ENCODE measurements at regions not wholly inside any gene's neighbourhood (a gene's known extent, or its start where the extent isn't known, plus 50 kb on each side); places are given as distances from the start of the nearest gene placed in this dataset.

DNA sequence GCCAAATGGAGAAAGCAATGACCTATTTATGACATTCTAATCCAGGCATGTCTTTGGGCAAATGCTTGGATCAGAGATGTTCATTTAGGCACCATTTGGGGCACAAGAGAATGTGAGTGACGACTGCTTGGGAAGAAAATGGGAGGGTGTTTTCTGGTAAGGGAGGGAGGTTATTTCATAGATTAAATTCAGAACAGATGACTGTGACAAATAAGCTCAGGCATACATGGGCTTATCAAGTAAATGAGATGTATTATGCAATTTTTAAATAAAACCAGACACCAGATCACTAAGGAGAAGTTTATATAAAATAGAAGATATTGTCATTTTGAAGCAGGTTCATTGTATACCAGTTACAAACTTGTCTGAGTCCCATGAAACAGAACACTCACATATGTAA lies 71.4 kb upstream of the UGT8 start:
- DNase-seq (ENCODE audit: low read depth in 2 of 2): no peak

DNA sequence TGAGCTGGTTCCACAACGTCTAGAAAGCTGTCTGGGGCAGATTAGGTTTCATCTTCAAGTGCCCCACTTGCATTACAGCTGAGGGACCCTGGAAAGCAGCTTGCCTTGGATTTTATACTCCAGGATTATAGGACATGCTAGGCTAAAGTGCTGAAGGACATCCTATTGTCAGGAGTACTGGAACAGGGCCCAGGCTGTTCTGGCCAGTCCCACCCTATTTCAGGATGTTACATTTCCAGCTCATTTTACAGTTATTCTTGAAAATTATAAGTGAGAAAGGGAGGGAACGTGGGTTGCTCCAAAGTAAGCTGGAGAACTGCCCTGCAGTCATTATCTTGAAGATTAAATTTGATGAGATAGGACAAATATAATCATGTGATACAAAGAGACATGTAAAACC lies 71.0 kb upstream of the UGT8 start:
- no peak for DNase-seq (ENCODE audit: low read depth in 2 of 2)

DNA sequence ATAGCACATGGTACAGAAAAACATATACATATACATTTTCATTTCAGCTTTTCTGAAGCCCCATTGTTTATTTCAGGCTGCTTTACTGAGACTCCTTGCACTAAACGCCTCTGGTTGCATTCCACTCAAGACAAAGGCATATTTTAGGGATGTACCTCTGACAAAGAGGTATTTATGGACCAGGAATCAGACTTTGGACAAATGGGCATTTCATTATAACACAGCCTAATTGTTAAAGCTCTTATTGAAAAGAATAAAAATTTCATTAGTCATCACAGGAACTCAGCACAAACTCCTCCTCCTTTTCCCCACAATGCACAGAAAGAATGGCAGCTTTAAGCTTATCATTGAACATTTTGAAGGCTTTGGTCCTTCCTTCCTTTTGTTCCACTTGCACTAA lies 62.9 kb upstream of the UGT8 start:
- DNase-seq (ENCODE audit: low read depth in 2 of 2): no peak

DNA sequence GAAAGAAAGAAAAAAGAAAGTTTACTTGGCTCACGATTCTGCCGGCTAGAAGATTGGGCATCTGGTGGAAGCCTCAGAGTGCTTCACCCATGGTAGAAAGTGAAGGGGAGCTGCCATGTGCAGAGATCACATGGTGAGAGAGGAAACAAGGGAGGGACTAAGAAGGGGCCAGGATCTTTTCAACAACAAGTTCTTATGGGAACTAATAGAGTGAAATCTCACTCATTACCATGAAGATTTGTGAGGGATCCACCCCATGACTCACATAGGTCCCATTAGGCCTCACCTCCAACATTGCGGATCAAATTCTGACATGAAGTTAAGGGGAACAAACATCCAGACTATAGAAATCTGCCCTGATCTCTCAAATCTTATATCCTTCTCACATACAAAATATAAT lies 61.3 kb upstream of the UGT8 start:
- no peak for DNase-seq (ENCODE audit: low read depth in 2 of 2)

DNA sequence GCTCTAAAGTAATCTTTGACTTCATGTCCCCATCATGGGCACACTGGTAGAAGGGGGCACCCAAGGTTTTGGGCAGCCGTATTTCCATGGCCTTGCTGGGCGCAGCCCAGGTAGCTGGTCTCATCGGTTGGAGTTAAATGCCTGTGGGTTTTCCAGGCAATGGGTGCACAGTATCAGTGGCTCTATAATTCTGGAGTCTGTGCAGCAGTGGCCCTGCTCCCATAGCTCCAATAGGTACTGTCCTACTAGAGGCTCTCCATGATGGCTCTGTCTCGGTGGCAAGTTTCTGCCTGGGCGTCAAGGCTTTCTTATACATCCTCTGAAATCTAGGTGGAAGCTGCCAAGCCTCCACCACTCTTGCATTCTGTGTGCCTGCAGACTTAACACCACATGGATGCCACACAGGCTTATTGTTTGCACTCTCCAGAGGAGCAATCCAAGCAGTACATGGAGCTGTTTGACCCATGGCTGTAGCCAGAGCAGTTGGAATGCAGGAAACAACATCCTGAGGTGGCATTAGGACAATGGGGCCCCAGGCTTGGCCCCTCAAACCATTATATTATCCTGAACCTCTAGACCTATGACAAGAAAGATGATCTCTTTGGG lies 60.5 kb upstream of the UGT8 start:
- DNase-seq (ENCODE audit: low read depth in 2 of 2): no peak

DNA sequence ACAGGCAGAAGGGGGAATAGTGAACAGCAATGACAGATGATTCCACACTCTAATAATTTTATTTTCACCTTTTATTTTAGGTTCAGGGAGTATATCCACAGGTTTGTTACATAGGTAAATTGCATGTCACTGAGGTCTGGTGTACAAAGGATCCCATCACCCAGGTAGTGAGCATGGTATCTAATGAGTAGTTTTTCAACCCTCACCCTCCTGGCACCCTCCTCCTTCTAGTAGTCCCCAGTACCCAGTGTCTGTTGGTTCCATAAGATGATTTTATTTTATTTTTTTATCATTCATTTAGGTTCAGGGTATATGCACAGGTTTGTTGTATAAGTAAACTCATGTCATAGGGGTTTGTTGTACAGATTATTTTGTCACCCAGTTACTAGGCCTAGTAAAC lies 58.6 kb upstream of the UGT8 start:
- no peak for DNase-seq (ENCODE audit: low read depth in 2 of 2)

DNA sequence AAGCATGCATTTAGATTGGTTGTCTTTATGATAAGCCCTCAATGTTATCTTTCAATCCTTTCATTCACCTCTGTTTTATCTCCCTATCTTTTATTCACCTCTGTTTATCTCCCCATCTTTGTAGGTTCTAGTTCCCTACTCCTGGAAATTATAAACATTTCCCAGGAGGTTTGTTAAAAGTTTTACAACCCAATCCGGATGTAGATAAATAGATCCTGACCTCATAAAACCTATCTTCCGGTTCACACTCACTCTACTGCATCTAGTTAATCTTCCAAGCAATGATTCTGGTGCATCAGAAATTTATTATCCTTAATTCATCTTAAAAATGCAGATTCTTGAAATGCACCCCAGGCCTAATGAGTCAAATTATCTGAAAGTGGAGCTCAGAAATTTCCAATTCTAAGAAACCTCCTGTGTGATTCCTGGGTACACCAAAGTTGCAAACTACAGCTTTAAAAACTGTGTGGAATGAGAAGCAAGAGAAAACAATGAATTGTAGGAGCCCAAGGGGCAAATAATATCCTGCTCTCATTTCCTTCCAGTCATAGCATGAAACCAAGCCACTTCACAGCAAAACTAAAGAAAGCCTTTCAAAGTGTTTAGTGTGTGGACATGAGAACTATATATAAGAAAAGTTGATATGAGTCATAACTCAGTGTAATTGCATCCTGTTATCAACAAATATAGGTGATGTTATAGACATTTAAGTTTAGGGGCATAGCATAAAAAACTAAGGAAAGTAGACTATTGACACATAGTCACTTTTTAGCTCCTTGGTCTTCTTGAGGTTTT lies 51.1 kb upstream of the UGT8 start:
- DNase-seq (ENCODE audit: low read depth in 2 of 2): no peak
